HG03095 (cell line): ENCODE measurements at regions not wholly inside any gene's neighbourhood (a gene's known extent, or its start where the extent isn't known, plus 50 kb on each side); places are given as distances from the start of the nearest gene placed in this dataset.

Experiments
- ATAC-seq: cut with Tn5 transposase; IDR thresholded peaks from one replicate; pipeline ENCODE4 v1.9.1; 2021; ENCODE audit warnings: moderate library complexity; ENCODE audit not compliant: unreplicated experiment

- no peak for ATAC-seq
Measured at GRCh38 chr20:24147961-24148360, 159.4 kb upstream of the GGTLC1 start.

- ATAC-seq: no peak
Measured at GRCh38 chr20:24147479-24147878, 158.9 kb upstream of the GGTLC1 start.

DNA sequence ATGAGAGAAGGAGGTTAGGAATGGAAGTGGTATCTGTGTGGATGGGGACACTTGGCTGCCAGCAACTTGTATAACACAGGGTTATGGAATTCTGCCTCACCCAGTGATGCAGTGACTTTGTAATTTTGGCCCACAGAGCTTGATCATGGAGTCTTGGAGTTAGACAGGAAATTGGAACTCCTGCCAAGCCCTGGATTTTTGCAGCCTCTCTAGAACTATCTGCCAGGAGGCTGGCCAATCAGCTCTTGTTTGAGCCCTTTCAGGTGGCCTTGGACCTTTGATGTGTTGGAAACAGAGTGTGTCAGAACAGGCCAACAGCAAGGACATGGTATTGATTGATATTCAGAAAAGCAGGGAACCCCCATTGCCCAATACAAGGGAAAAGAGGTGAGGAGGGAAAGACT is 157.7 kb upstream of the GGTLC1 start:
- ATAC-seq: no peak

GRCh38 chr20:24144371-24144770 is 155.8 kb upstream of the GGTLC1 start:
- ATAC-seq: no peak

DNA sequence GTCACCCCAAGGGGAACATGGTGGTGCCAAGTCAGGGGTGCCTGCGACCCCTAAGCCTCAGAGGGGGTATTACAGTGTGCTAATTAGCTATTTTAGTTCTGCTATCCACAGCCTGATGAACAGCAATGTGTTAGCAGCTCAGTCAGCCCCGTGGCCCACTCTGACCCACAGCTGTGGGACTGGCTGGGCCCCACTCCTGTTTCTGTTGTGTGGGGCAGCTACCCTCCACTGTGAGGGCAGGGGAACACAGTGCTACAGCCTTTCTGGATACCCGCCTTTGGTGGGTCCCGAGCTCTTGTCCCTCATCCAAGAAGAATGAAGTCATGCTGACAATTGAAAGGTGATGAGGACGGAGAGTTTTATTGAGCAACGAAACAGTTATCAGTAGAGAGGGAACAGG is 152.5 kb upstream of the GGTLC1 start:
- ATAC-seq: no peak

DNA sequence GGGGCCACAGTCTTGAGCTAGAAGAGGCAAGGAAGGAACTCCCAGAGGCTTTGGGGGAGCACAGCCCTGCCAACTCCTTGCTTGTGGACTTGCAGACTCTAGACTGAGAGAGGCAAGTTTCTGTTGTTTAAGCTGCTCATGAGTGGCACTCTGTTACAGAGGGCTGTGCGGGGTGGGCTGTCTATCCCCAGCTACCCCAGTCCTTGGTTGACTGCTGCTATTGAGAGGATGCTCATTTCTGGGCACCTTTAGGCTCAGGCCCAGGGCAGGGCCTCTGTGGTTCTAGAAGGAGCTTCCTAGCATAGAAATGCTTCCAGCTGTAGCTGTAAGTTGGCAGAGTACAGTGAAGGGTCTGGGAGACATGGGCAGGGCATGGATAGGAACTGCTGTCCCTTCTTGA is 151.3 kb upstream of the GGTLC1 start:
- no peak for ATAC-seq

- ATAC-seq: no peak
Measured at GRCh38 chr20:24138951-24139350, 150.4 kb upstream of the GGTLC1 start.

DNA sequence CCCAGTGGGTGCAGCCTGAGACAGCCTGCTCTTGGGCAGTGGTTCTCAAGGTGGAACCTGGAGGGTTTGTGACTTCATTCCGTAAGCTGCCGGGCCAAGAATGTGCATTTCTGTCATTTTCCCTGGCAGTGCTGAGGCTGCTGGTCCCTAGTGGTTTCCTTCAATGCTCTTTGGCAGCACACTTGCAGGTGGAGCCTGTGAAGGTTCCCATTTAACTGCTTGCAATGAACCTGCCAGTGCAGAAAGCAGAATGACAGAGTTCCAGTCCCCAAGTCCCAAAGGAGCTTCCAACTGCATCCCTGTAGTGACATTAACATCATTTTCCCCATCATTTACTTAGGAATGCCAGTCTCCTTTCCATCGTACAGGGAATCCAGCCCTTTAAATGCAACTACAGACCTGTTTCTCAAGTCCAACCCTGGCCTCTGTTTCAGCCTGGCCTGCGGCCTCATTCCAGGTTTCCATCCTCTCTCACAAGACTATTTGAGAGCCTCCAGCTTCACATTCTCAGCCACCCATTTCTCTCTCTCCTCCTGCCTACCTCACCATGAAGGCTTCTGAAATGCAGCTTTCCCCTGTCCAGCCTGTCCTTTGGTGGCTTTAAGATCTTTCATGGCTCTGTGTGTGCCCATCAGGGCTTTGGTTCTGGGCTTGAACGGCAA is 149.7 kb upstream of the GGTLC1 start:
- ATAC-seq: no peak

GRCh38 chr20:24136659-24137246 is 148.2 kb upstream of the GGTLC1 start:
- no peak for ATAC-seq

- no peak for ATAC-seq
Measured at GRCh38 chr20:24135781-24136180, 147.2 kb upstream of the GGTLC1 start.

- ATAC-seq: no peak
Measured at GRCh38 chr20:24134930-24135329, 146.4 kb upstream of the GGTLC1 start.

DNA sequence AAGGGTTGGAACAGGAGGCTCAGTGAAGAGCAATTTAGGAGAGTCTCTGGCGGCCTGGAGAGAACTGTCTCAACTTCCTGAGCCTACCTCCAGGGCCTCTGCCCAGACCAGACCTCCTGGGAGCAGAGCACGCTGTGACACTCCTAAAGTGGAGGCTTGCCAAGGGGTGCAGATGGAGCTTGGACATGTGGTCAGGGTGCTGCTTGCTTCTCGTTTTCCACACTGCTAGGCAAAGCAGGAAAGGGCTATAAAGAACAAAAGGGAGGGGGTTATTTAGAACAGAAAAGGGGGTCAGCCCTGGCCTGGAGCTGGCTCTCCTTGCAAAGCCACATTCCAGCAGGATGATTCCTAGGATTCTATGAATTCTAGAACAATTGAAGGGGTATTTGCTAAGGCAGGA is 145.7 kb upstream of the GGTLC1 start:
- ATAC-seq: no peak

- no peak for ATAC-seq
Measured at GRCh38 chr20:24132246-24132645, 143.7 kb upstream of the GGTLC1 start.

- ATAC-seq: no peak
Measured at GRCh38 chr20:24131684-24132083, 143.1 kb upstream of the GGTLC1 start.

DNA sequence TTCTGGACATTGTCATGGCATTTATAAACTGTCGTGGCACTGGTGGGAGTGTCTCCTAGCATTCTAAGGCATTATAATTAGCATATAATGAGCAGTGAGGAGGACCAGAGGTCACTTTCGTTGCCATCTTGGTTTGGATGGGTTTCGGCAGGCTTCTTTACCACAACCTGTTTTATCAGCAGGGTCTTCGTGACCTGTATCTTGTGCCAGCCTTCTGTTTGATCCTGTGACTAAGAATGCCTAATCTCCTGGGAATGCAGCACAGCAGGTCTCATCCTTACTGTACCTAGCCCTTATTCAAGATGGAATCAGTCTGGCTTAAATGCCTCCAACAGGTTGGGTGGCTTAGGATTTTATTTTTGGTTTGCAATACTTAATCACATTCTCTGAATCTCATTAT is 142.7 kb upstream of the GGTLC1 start:
- ATAC-seq: no peak

- no peak for ATAC-seq
Measured at GRCh38 chr20:24129641-24130040, 141.1 kb upstream of the GGTLC1 start.

GRCh38 chr20:24124951-24125650 is 136.5 kb upstream of the GGTLC1 start:
- ATAC-seq: no peak

GRCh38 chr20:24124003-24124402 is 135.4 kb upstream of the GGTLC1 start:
- no peak for ATAC-seq

DNA sequence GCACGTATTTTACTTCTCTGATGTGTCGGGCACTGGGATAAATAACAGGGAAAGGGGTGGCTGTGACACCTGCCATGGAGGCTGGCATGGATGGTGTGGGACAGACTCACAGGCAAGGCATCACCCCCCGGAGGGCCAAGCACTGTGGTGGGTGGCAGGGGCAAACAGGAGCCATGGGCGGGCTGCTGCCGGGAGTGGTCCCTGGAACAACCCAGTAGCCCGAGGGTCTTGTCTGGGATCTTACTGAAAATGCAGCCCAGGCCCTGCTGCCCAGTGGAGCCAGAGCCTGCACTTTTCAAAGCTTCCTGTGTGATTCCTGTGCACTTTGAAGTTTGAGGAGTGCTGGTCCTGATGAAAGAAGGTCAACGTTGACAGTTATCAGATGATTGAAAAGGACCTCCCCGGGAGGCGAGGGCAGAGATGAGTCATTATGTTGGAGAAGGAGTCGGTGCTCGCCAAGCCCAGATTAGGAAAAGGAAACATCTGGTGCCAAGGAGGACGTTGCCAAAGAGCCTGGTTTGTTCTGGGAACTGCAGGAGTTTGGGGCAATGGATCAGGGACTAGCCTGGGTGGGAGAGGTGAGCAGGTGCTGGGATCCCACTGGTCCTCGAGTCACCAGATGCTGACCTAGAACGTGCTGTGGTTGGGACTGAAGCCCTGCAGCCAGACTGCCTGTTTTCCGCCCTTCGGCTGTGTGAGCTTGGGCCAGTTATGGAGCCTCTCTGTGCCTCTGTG is 130.0 kb upstream of the GGTLC1 start:
- no peak for ATAC-seq

- no peak for ATAC-seq
Measured at GRCh38 chr20:24118034-24118433, 129.5 kb upstream of the GGTLC1 start.

DNA sequence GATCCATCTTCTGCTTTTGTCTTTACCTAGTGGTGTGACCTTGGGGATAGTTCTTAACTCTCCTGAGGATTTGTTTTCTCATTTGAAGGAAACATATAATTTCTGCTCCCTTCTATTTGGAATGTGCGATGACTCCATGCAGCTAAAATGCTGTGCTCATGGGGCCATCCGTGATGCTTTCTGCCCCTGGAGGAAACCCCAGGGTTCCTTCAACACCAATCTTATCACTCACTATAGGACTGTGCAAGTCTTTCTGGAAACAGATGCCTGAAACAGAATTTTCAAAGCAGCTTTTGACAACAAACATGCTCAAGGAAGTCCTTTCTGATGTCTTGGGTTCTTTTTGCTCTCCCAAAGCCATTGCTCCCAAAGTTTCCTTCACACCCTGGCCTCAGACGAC is 128.8 kb upstream of the GGTLC1 start:
- no peak for ATAC-seq

- ATAC-seq: no peak
Measured at GRCh38 chr20:24116611-24117010, 128.0 kb upstream of the GGTLC1 start.
